ENCODE measurements at regions not wholly inside any gene's neighbourhood (a gene's known extent, or its start where the extent isn't known, plus 50 kb on each side); places are given as distances from the start of the nearest gene placed in this dataset.

DNA sequence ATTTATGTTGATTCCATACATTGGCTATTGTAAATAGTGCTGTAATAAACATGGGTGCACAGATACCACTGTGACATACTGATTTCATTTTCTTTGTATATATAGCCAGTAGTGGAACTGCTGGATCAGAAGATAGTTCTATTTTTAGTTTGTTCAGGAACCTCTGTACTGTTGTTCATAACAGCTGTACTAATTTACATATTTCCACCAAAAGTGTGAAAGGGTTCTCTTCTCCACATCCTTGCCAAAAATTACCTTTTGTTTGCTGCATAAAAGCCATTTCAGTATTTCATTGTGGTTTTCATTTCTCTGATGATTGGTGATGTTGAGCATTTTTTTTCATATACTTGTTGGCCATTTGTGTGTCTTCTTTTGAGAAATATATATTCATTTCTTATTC is 1962.1 kb downstream of the PCDH9 start:
- no peak for DNase-seq (ENCODE audit: low read depth)
- no peak for TF ChIP-seq CTCF (IDR thresholded peaks at IDR 0.05; ENCODE audit: insufficient read depth, low read depth, low read length, missing control alignments)
- no peak overlapping the region for H3K4me3 ChIP-seq (ENCODE audit: low read depth, low read length)

GRCh38 chr13:65265988-65266387 is 1964.1 kb downstream of the PCDH9 start:
- H3K4me3 ChIP-seq (ENCODE audit: low read depth, low read length), result no peak overlapping the region
- no peak for DNase-seq (ENCODE audit: low read depth)
- TF ChIP-seq CTCF (IDR thresholded peaks at IDR 0.05; ENCODE audit: insufficient read depth, low read depth, low read length, missing control alignments), result no peak

DNA sequence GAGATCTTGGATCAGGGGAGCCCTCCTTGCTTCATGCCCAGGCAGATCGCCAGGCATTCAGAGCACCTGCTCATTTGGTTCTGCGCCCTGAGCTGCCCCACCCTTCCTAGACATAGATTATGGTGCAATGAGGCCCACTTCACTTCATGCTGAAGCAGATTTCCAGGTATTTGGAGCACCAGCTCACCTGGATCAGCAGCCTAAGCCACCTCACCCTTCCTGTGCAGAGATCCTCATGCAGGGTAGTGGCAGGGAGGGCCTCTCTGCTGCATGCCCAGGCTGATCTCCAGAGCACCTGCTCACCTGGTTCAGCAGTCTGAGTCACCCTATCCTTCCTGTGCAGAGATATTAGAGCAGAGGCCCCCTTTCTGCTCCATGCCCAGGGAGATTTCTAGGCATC is 1966.1 kb downstream of the PCDH9 start:
- no peak overlapping the region for H3K4me3 ChIP-seq (ENCODE audit: low read depth, low read length)
- TF ChIP-seq CTCF (IDR thresholded peaks at IDR 0.05; ENCODE audit: insufficient read depth, low read depth, low read length, missing control alignments), result no peak
- DNase-seq (ENCODE audit: low read depth), result no peak

DNA sequence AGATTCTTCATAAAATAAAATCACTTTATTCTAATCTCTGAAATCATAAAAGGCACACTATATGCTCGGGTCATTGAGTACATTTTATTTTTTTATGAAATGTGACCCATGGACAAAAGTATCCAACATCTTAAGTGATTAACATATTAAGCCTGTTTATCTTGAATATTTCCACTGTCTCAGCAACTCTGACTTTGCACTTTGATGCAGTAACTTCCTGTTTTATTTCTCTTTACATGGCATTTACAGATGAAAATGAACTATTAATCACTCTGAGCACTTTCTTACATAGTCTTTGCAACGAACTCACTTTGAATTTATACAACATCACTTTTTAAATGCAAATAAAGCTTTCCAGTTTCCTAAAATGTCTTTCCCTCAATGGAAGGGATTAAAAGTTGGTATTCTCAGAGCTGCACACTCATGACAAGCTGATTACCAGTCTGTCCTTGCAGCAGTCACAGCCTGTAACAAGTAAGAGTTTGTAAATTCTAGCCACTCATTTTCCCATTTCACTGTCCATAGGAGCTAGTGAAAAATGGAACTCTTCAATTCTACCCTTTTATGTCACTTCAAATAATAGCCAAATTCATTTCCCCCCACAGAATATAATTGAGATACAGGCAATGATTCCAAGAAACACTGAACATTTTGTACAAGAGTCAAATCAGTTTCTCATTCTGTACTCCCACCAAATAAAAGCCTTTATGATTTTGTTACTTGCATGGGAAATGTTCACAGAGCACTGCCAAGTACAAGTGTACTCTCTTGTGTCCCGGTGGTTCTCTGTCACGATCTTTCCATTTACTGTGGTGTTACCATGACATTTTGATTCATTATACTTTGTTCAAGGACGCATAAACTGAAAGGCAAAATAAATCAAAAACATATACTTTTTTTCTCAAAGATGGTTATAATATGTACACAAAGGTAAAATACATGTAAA is 1968.9 kb downstream of the PCDH9 start:
- H3K4me3 ChIP-seq (ENCODE audit: low read depth, low read length), result no peak overlapping the region
- DNase-seq (ENCODE audit: low read depth), result no peak
- TF ChIP-seq CTCF (IDR thresholded peaks at IDR 0.05; ENCODE audit: insufficient read depth, low read depth, low read length, missing control alignments), result no peak

DNA sequence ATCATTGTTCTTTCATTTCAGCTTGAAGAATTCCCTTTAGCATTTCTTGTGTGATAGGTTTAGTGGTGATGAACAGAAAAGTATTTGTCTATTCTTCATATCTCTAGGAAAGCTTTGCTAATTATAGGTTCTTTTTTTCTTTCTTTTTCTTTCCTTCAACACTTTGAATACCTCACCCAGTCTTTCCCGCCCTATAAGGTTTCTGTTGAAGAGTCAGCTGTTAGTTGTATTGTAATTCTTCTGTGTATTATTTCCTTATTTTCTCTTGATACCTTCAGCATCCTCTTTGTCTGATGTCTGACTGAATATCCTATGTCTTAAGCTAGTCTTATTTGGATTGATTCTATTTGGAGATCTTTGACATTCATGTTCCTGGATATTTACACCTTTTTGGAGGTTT is 1989.4 kb downstream of the PCDH9 start:
- H3K4me3 ChIP-seq (ENCODE audit: low read depth, low read length), result no peak overlapping the region
- TF ChIP-seq CTCF (IDR thresholded peaks at IDR 0.05; ENCODE audit: insufficient read depth, low read depth, low read length, missing control alignments), result no peak
- DNase-seq (ENCODE audit: low read depth), result no peak

DNA sequence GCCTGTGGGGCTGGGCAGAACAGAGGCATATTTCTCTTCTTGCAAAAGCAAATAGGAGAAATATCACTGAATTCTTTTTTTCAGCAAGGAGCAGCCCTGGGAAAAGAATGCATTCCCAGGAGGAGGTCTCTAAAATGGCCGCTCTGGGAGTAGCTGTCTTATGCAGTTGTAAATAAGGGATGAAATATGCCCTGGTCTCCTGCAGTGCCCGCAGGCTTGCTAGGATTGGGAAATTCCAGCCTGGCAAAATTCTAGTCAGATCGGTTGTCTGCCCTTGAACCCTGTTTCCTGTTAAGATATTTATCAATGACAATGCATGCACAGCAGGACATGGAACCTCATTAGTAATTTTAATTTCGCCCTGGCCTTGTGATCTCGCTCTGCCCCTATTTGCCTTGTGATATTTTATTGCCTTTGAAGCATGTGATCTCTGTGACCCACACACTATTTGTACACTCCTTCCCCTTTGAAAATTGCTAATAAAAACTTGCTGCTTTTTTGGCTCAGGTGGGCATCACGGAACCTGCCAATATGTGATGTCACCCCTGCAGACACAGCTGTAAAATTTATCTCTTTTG is 1993.2 kb downstream of the PCDH9 start:
- H3K4me3 ChIP-seq (ENCODE audit: low read depth, low read length), result no peak overlapping the region
- no peak for DNase-seq (ENCODE audit: low read depth)
- TF ChIP-seq CTCF (IDR thresholded peaks at IDR 0.05; ENCODE audit: insufficient read depth, low read depth, low read length, missing control alignments), result no peak
